ENCODE measurements at regions not wholly inside any gene's neighbourhood (a gene's known extent, or its start where the extent isn't known, plus 50 kb on each side); places are given as distances from the start of the nearest gene placed in this dataset.
A peak's percentile ranks its signal among the peaks of the same experiment; 100 is the strongest.

DNA sequence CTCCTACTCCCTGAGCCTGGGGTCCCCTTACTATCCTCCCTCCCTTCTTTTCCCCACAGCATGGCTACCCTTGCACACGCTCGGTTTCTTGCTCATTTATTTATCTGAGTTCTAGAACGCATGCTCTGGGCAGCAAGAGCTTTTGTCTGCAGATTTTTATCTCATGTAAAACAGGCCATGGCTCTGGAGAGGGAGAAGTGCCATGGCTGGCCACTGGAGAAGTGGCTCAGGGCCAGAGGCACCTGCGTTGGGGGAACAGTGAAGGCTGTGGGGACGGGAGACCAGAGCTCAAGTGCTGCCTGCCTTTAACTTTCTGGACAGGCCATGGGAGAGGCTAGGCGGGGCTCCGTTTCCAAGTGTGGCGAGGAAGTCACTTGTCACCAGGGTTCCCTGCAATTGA lies 177.7 kb upstream of the SULF2 start:
- DNase-seq (ENCODE audit: low spot score) = no peak

DNA sequence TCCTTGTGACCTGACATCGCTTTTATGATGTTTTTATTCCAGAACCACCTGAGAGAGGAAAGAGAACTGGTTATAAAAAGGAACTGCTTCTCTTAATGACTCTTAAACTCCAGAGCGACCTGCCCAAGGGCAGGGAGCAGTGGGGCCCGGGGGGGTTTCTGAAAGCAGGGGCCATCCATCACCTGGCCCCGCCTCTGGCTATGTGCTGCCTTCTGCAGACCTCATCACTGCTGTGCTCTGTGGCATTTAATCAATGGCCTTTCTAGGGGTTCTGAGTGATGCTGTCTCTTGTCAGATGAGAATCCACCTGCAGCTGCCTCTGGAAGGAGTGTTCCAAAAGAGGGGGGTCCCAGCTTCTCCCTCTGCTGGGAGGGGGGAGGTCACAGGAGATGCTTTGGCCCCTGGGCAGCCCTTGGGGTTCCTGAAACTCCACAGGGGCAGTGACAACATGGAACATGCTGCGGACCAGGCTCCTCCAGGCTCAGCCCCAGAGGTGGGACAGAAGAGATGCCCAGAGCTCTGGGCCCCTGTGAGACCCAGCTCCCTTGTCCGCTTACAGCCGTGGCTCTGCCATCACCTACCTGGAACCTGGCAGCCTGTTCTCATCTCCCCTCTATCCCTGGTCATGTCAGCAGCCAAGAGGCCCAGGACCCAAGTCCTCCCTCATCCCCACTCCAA lies 177.1 kb upstream of the SULF2 start:
- DNase-seq (ENCODE audit: low spot score) = no peak

DNA sequence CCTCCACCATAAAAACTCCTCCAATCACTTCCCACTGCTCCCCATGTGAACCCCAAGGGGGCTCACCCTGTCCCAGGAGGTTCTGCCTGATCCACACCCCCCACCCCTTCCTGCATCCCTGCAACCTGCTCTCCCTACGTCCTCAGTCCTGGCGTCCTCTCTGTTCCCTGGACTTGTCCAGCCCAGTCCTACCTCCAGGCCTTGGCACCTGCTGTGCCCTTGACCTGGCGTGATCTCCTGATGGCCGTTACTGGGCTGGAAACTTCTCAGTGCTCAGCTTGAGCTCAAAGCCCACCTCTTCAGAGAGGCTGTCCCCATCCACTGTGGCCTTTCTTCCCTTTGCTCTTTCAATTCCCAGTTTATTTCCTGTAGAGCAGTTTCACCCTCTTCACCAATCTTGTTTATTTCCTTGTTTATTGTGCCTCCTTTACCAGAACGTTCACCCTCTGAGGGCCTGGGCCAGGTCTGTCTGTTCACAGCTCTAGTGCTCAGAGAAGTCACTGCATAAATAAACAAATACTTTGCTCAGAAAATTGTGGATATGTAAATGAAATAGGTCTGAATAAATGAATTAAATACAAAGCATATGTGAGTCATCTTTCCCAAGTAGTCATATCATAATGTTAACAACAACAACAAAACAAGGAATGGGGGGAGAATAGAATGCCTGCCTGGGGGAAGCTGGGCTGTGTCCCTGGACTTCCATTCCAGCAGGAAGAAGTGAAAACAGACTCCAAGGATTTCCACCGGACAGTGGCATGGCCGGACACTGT lies 175.7 kb upstream of the SULF2 start:
- DNase-seq (ENCODE audit: low spot score) = no peak

DNA sequence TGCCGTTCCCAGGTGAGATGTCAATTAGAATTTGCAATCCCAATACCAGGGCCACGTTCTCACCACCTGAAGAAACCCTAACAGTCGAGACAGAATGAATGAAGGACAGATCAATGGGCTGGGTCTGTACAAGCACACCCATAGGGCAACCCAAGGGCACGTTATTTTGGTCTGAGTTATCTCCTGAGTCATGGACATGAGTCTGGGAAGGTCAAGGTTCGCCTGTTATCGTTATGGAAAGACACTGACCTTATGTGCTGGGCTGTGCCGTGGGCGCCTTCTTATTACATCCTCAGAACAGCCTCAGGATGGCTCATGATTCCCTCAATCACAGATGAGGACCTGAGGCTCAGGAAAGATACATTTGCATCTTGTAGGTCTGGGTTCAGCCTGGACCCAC lies 175.0 kb upstream of the SULF2 start:
- DNase-seq (ENCODE audit: low spot score) = no peak

DNA sequence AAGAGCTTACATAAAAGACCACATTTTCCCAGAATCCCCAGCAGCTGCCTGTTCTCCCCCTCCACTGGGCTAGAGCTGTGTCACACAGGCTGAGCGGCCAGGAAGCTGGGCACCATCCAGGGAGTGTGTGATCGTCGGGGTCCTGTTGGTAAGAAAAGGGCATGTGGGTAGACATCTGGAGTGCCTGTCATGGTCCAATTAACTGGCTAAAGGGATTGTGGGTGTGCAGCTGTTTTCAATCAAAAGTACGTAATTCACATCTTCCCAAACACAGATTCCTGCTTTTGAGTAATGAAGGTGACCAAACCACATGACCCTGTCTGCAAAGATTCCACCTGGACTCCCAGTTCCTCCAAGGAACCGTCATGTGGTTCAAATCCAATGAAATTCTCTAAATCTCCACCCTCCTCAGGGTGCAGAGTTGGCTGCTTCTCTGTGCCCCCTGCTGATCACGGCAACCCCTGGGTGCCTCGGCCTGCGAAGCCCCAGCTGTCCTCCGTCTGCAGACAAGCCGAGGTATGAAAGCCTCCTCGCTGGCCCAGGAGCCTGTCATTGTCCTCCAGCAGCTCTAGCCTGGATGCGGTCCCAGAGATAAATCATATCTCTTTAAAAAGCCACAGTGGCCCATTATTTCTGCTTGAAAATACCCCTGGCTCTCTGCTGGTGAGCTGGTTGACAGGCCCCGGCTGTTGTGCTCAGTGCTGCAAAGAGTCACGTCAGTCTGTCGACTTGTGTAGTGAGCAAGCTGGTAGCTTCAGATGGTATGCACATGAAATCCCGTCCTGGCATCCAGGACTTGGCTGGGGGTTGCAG lies 172.9 kb upstream of the SULF2 start:
- peak; percentile 30 for DNase-seq (ENCODE audit: low spot score)

DNA sequence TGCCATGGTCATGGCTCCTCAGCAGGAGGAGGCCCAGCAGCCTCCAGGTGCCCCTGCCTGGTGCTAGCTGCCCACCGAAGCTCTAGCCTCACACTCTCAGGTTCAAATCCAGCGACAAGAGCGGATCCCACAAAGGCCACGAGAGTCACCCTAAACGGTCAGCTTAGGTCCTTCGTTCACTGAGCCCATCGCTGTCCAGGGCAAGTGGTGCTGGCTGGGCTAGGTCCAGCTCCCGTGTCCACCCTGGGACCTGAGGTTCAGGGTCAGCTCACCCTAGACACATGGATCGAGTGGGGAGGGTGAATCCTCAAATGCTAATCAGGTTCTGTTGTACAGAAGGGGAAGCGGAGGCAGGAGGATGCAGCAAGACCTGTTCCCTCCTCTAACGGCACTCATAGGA lies 171.9 kb upstream of the SULF2 start:
- DNase-seq (ENCODE audit: low spot score) = no peak

DNA sequence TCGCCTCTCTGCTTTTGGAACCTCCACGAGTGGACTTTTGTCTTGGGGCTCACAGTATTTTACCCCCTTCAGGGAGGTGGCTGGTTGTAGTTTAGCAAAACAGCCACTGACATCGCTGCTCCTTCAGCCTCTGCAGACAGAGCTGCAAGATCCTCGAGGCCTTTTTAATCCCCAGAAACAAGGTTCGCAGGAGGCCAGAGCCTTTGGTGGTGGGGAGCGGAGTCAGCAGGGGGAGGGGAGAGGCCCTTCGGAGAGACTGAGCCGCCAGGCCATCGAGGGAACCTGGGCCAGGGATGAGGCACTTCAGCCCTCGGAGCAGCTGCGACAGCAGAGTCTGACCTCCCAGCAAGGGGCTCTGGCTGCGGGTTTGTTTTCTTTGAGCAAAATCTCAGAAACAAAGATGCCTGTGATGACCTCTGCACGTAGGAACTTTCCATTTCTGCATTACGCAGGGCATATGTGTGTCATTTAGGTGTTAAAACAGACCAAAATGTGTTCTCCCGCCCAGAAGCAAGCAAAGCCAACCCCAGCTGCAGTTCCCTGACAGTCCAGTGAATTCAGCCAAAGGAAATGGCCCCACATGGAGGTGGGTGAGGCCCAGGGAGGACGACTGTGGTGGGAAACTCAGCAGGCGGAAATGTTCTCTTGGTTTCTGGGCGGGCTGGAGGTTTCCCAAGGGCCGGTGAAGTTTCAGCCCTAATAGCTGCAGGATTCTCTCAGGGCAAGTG lies 171.2 kb upstream of the SULF2 start:
- no peak for DNase-seq (ENCODE audit: low spot score)

DNA sequence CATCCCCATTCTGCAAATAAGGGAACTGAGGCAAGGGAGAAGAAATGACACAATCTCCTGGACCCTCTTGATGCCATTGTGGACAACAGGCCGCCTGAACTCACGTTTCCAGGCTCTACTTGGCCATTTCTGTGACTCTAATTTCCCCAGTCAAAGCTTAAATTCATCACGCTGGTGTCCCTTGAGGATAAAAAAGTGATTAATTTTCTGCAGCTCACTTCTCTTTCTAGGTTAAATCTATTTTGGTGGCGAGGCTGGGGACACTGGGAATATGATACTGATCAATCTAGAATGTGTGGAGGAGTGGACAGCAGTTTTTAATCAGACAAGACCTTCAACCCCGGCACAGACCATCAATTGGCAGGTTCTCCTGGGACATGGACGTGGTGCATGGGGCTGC lies 168.2 kb upstream of the SULF2 start:
- no peak for DNase-seq (ENCODE audit: low spot score)

DNA sequence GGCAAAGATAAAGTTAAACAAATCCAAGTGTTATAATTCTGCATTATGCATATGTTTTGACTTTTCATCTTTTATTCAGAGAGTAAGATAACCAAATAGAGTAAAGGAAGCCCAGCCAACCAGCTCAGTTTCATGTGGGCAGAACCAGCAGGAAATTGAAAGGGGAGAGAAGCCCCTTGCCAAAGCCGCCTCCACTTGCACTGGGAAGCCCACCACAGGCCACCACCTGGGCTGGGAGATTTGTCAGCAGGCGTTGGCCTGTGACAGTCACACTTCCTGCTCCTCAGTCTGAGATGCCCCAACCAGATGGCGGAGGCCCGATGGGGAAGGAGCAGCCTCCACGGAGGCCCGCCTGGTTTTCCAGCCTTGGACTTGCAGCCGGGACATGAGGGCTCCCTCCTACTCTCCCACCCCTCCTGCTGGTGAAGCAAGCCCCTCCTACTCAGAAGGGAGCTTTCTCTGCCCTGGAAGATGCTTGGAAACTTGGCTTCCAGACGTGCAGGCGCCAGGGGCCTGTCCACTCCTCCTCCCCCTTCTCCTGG lies 166.8 kb upstream of the SULF2 start:
- DNase-seq (ENCODE audit: low spot score) = no peak

DNA sequence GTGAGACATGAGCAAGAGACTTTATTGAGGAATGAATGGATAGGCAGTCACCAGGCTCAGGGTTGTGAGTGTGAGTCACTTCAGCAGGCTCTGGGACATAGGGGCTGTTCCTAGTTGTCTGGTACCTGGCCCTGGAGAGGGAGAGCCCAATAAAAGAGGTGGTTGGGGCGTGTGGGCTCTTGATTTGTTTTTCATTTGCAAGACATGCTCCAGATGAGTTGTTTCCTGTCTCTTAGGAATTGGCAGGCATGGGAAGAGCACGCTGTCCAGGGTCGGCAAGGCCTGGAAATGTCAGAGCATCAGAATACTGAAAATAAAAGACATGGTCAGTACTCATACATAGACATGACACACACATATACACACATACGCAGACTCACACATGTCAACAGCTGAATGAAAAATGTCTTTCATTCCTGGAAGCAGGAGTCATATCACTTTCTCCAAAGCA lies 166.3 kb upstream of the SULF2 start:
- DNase-seq (ENCODE audit: low spot score) = no peak

DNA sequence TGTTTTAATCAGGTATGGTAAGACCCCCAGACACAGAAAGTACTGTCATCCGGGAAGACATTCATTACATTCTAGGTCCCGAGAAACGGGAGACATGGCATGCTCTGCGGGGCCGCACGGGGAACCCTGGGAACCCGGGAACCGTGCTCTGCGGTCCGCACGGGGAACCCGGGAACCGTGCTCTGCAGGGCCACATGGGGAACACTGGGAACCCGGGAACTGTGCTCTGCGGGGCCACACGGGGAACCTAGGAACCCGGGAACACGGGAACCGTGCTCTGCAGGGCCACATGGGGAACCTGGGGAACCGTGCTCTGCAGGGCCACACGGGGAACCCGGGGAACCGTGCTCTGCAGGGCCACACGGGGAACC lies 165.6 kb upstream of the SULF2 start:
- DNase-seq (ENCODE audit: low spot score) = no peak

DNA sequence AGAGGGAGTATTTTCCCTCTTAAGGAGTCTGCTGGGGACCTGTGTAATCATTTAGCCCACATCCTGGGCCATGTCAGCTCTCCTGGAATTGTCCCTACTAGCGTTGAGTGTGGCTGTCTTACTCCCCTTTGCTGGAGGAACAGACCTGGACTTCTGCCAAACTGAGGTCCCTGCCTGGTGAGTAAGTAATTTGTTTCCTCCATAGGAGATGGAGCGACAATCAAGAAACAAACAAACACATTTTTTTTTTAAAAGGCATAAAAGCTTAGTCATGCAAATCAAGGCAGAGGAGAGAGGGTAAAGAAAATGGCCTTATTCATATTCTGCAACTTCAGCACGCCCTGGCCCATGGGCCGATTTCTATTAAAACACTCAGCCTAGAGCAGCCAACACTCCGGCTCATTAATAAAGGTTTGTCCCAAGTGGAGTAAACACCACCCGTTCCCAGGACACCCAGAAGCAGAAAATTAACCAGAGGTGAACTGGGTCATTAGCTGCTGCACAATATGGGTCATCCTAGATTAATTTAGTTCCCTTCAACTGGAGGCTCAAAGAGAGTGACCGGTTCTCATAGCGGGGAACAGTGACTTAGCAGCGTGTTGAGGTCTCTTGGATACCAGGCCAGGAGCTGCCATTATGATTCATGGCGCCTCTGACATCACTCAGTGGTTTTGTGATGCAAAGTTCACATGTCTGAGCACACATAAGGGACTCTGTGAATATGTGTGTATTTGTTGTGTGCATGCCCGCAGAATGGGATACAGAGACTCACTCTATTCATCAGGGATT lies 165.0 kb upstream of the SULF2 start:
- DNase-seq (ENCODE audit: low spot score) = peak; percentile 48

DNA sequence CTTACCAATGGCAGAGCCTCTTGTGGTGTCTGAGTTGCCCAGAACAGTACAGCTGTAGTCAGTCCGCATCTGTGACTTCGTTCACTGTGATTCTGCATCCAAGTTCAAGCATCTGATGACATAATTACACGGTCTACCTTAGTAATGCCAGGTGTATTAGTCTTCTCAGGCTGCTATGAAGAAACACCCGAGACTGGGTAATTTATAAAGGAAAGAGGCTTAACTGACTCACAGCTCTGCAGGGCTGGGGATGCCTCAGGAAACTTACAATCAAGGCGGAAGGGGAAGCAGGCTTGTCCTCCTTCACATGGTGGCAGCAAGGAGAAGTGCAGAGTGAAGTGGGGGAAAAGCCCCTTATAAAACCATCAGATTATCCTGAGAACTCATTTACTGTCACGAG lies 163.9 kb upstream of the SULF2 start:
- no peak for DNase-seq (ENCODE audit: low spot score)

DNA sequence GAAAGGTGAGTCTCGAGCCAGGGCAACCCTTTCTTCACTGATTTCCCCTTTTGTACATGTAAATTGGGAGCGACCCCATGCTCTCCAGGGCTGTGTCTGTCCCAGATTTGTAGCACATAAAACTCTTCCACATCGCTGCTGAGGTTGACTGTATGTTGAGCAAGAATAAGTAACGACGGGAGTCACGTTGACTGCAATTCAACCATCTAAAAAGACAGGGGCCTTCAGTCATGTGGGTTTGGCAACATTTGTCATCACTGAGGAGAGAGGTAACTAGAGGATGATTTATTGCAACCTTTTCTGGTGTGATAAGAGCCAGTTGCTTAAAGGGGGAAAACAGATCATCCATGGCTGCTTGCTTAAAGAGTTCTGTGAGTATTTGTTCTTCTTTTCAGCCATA lies 159.4 kb upstream of the SULF2 start:
- DNase-seq (ENCODE audit: low spot score) = no peak

DNA sequence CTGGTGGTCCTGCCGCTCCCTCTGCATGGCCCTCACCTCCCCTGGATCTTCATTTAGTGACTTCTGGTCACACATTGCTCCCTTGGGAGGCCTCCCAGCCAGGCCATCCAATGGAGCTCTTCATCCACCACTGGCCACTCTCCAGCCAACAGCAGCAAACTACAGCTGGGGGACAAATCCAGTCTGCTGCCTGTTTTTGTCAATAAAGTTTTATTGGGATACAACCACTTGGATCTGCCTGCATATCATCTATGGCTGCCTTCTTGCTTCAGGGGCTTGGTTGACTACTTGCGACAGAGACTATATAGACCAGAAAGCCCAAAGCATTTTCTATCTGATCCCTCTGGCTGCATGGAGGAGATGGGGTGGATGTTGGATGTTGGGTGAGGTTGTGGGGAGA lies 156.6 kb upstream of the SULF2 start:
- DNase-seq (ENCODE audit: low spot score) = no peak

DNA sequence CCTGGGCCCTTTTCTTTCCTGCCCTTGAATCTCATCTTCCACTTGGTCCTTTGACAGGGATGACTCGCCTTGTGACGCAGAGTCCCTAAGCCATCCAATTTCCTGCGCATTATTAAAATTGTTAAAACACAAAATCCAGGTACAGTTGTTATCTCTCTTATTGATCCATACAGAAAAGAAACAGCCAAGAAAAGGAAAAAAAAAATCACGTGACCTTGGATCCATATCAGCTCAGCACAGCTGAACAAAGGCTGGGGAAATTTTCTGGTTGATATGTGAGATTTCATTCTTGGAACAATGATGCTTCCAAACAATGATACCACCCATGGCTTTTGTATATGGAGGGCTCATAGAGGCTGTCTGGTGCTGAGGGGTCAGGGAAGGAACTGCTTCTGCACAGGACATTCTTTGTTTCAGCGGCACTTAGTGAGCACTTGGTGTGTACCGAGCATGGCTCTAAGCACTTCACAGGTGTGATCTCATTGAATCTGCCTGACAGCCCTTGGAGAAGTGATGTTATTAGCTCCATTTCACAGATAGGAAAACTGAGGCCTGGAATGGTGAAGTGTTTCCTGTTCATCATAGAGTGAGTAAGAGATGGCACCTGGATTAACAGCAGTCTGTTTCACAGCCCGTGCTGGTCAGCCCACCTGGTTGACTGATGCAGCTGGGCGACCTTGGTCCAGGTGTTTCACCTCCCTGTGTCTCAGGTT lies 155.0 kb upstream of the SULF2 start:
- DNase-seq (ENCODE audit: low spot score) = no peak

DNA sequence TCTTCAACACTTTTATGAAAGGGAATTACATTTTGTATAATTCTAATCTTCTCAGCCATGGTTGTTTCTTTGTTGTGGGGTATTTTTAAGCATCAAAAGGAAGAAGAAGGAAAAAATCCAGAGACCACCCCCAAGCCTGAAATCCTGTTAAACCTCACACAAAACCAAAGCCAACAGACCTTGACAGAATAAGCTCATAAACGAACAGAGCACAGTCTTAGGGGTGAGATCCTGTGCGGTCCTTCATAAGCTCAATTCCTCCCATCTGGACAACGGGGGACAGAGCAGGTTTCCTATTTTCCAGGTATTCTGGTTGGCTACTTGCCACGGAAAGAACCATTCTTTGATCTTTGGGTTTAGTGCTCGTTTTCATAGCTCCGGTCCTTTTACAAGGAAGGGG lies 151.3 kb upstream of the SULF2 start:
- no peak for DNase-seq (ENCODE audit: low spot score)

DNA sequence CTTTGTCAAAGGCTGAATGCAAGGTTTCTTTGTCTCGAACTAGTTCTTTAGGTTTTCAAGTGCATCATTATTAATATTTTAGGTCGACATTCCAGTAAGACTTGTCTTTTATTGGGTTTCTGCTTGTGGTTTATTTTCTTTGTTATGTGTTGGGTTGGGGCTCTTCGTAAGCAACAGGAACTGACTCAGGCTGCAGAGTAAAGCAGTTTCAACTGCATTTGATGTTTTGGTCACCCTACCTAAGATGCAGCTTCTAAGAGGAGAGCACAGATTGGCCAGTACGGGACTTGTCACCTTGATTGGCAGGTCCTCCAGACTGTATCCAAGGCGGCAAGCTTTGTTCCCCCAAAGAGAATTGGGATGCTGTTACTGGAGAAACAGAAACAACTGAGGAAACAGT lies 149.5 kb upstream of the SULF2 start:
- DNase-seq (ENCODE audit: low spot score) = no peak

DNA sequence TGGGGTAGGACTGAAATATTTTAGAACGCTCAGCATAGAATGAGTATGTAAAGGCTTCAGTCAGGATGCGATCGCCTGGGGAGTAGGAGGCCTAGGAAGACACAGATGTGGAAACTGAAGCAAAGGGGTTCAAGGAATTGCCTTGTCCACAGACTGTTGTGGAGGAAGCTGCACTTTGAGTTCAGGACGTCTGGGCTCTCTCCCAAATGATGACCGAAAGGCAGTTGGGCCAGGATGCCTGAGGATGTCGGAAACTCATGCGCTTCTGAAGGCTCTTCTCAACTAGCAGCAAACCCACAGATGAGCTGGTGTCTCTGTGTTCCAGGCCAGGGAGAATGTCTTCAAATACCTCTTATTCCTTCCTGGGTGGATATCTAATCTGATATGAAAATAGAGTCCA lies 146.2 kb upstream of the SULF2 start:
- no peak for DNase-seq (ENCODE audit: low spot score)

DNA sequence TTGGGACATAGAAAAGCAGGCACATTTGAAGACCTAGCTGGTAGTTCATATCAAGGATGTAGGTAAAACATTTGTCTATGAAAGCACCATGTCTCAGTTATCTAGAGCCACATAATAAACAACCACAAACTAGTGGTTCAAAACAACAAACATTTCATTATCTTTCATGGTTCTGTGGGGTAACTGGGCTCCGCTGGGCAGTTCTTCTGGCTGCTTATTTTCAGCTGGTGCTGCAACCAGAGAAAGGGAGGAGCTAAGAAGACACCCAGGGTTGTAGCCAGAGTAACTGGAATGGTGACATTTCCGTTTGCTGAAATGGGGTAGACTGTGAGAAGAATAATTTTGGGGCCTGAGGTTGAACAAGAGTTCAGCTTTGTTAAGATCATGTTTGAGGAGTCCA lies 145.7 kb upstream of the SULF2 start:
- no peak for DNase-seq (ENCODE audit: low spot score)
